SK-MEL-5 (cell line): ENCODE measurements at regions not wholly inside any gene's neighbourhood (a gene's known extent, or its start where the extent isn't known, plus 50 kb on each side); places are given as distances from the start of the nearest gene placed in this dataset.

Source experiments
- DNase-seq: peaks from one replicate; pipeline ENCODE4 v3.0.0-alpha.2; 2016; ENCODE audit warnings: low read depth, low spot score
- in situ Hi-C: cut with HindIII; loops from 2 replicates; pipeline ENCODE4 v1.10.0; 2016; ENCODE audit warnings: low sequenced_read_pairs, high pct_unique_total_duplicates, low pct_unique_long_range_greater_than_20kb

- in situ Hi-C loops = no loop called here
- no peak for DNase-seq
Observed at GRCh38 chr13:104326523-104326922, 1260.3 kb upstream of the SLC10A2 start.

GRCh38 chr13:104321756-104322155 lies 1255.5 kb upstream of the SLC10A2 start:
- no peak for DNase-seq
- in situ Hi-C loops = no loop called here

GRCh38 chr13:104320446-104320845 lies 1254.2 kb upstream of the SLC10A2 start:
- in situ Hi-C loops = no loop called here
- DNase-seq = no peak

GRCh38 chr13:104318121-104318520 lies 1251.9 kb upstream of the SLC10A2 start:
- in situ Hi-C loops = no loop called here
- peak; percentile 54 for DNase-seq

GRCh38 chr13:104315606-104316005 lies 1249.4 kb upstream of the SLC10A2 start:
- peak; percentile 11 for DNase-seq
- in situ Hi-C loops = no loop called here

- in situ Hi-C loops = no loop called here
- DNase-seq = no peak
Observed at GRCh38 chr13:104314926-104315535, 1248.8 kb upstream of the SLC10A2 start.

GRCh38 chr13:104314321-104314720 lies 1248.1 kb upstream of the SLC10A2 start:
- DNase-seq = no peak
- in situ Hi-C loops = no loop called here

- no peak for DNase-seq
- in situ Hi-C loops = no loop called here
Observed at GRCh38 chr13:104310861-104311260, 1244.6 kb upstream of the SLC10A2 start.

- DNase-seq = no peak
- in situ Hi-C loops = no loop called here
Observed at GRCh38 chr13:104309431-104309830, 1243.2 kb upstream of the SLC10A2 start.

GRCh38 chr13:104301171-104301975 lies 1235.2 kb upstream of the SLC10A2 start:
- no peak for DNase-seq

GRCh38 chr13:104297075-104297474 lies 1230.9 kb upstream of the SLC10A2 start:
- in situ Hi-C loops = no loop called here
- DNase-seq = no peak

More at GRCh38 chr13:104301171-104301975, 1235.2 kb upstream of the SLC10A2 start:
- in situ Hi-C loops = no loop called here

GRCh38 chr13:104296286-104296685 lies 1230.1 kb upstream of the SLC10A2 start:
- DNase-seq = no peak
- in situ Hi-C loops = no loop called here

GRCh38 chr13:104295537-104295936 lies 1229.3 kb upstream of the SLC10A2 start:
- in situ Hi-C loops = no loop called here
- no peak for DNase-seq

GRCh38 chr13:104289400-104289799 lies 1223.2 kb upstream of the SLC10A2 start:
- in situ Hi-C loops = no loop called here
- DNase-seq = no peak

GRCh38 chr13:104288496-104288895 lies 1222.3 kb upstream of the SLC10A2 start:
- no peak for DNase-seq
- in situ Hi-C loops = no loop called here

GRCh38 chr13:104286566-104287290 lies 1220.5 kb upstream of the SLC10A2 start:
- in situ Hi-C loops = no loop called here
- DNase-seq = no peak

GRCh38 chr13:104281910-104282309 lies 1215.7 kb upstream of the SLC10A2 start:
- DNase-seq = no peak
- in situ Hi-C loops = no loop called here

GRCh38 chr13:104270731-104271130 lies 1204.5 kb upstream of the SLC10A2 start:
- in situ Hi-C loops = no loop called here
- DNase-seq = no peak
